GM18505 (cell line): ENCODE measurements at regions not wholly inside any gene's neighbourhood (a gene's known extent, or its start where the extent isn't known, plus 50 kb on each side); places are given as distances from the start of the nearest gene placed in this dataset.
"Not testable (repeated sequence)": the region's sequence is repeated elsewhere in the genome, so short reads cannot be mapped to it uniquely, and the experiment has no call there.

Experiments
- ATAC-seq: cut with Tn5 transposase; IDR thresholded peaks from one replicate; pipeline ENCODE4 v1.9.1; 2021; ENCODE audit not compliant: unreplicated experiment
- POLR2A ChIP-seq: IDR thresholded peaks from 4 replicates; pipeline ENCODE4 v1.6.1; 2011; ENCODE audit warnings: borderline replicate concordance; ENCODE audit not compliant: insufficient read depth, insufficient read length; ENCODE audit errors: extremely low read depth

- TF ChIP-seq POLR2A, result no peak
- ATAC-seq, result no peak
Observed at GRCh38 chr6:132190097-132190814, 211.0 kb downstream of the MOXD1 start.

- no peak for TF ChIP-seq POLR2A
- ATAC-seq, result no peak
Observed at GRCh38 chr6:132188556-132189264, 212.6 kb downstream of the MOXD1 start.

GRCh38 chr6:132187816-132188215 is 213.5 kb downstream of the MOXD1 start:
- ATAC-seq, result no peak
- no peak for TF ChIP-seq POLR2A

GRCh38 chr6:132184966-132185365 is 216.3 kb downstream of the MOXD1 start:
- ATAC-seq, result not testable (repeated sequence)

GRCh38 chr6:132179955-132180354 is 221.3 kb downstream of the MOXD1 start:
- ATAC-seq, result no peak
- no peak for TF ChIP-seq POLR2A

GRCh38 chr6:132174919-132175318 is 223.7 kb upstream of the CCN2 start:
- TF ChIP-seq POLR2A, result no peak
- no peak for ATAC-seq

GRCh38 chr6:132168961-132169360 is 217.8 kb upstream of the CCN2 start:
- TF ChIP-seq POLR2A, result no peak

GRCh38 chr6:132167929-132168892 is 217.0 kb upstream of the CCN2 start:
- TF ChIP-seq POLR2A, result no peak
- no peak for ATAC-seq

More at GRCh38 chr6:132168961-132169360, 217.8 kb upstream of the CCN2 start:
- ATAC-seq, result no peak

GRCh38 chr6:132166526-132167051 is 215.4 kb upstream of the CCN2 start:
- no peak for TF ChIP-seq POLR2A
- ATAC-seq, result no peak

GRCh38 chr6:132165677-132166076 is 214.5 kb upstream of the CCN2 start:
- ATAC-seq, result no peak
- TF ChIP-seq POLR2A, result no peak

- TF ChIP-seq POLR2A, result no peak
- no peak for ATAC-seq
Observed at GRCh38 chr6:132161283-132161682, 210.1 kb upstream of the CCN2 start.

GRCh38 chr6:132153221-132153898 is 202.2 kb upstream of the CCN2 start:
- no peak for TF ChIP-seq POLR2A
- no peak for ATAC-seq
